Psoas muscle (tissue), 7 donors: ENCODE measurements at regions not wholly inside any gene's neighbourhood (a gene's known extent, or its start where the extent isn't known, plus 50 kb on each side); places are given as distances from the start of the nearest gene placed in this dataset.

Experiments
- ATAC-seq, 4 donors: fragments of 200-7000 bp; cut with Tn5 transposase; one replicate each; pipeline ENCODE4 v1.9.1; 2020; ENCODE audit warnings: moderate library complexity in 3 of 4, mild to moderate bottlenecking in 2 of 4
- DNase-seq, 2 donors: peaks; one replicate each; pipeline ENCODE4 v3.0.0-alpha.2; 2020
- H3K27ac ChIP-seq: fragments of 200-600 bp; one replicate; pipeline ENCODE4 v1.8.0; 2022
- H3K27me3 ChIP-seq, 3 donors: fragments of 200-600 bp in 1 of 3; one replicate each; pipeline versions ENCODE4 v1.6.1 to v1.8.0; 2013 to 2022; ENCODE audit warnings: low read length in 2 of 3, mild to moderate bottlenecking in 2 of 3, moderate library complexity in 1 of 3; ENCODE audit not compliant: insufficient read depth in 3 of 3
- H3K36me3 ChIP-seq, 2 donors: fragments of 200-600 bp in 1 of 2; one replicate each; pipeline versions ENCODE4 v1.6.1 to v1.8.0; 2013 to 2022; ENCODE audit warnings: low read depth in 1 of 2, mild to moderate bottlenecking in 1 of 2, moderate library complexity in 1 of 2; ENCODE audit not compliant: insufficient read depth in 1 of 2
- H3K4me1 ChIP-seq: fragments of 200-600 bp; one replicate; pipeline ENCODE4 v1.8.0; 2022
- H3K4me3 ChIP-seq: fragments of 200-600 bp; one replicate; pipeline ENCODE4 v1.8.0; 2022; ENCODE audit warnings: mild to moderate bottlenecking
- H3K9me3 ChIP-seq: fragments of 200-600 bp; one replicate; pipeline ENCODE4 v1.8.0; 2022
- CTCF ChIP-seq: fragments of 200-600 bp; IDR thresholded peaks from one replicate; pipeline ENCODE4 v1.8.0; 2022; ENCODE audit warnings: antibody characterized with exemption
- WGBS, 3 donors: extraction: QIAGEN DNeasy Blood & Tissue Kit; methylation state at CpG; one replicate each; pipeline versions ENCODE4 v1.1.6 to v1.1.7; 2013; 5-methylcytosine and 5-hydroxymethylcytosine counted together
- intact Hi-C, 2 donors: fragments of 100-400 bp; cut with DNase I; formaldehyde crosslinking; loops; one replicate each; pipeline versions ENCODE4 v1.11.0 to v1.14.2; 2022
- donor health status: healthy with polysubstance abuse.
- donor health status: DM: no; HTN: no; CAD: no; lungs with moderate emphysema.
- donor health status: Bipolar disorder and iron deficiency.
- donor health status: healthy.
- donor health status: DM: yes; HTN: yes; CAD: no.
- donor health status: DM: no; HTN: no; CAD: no.
- donor health status: DM: yes; HTN: yes; CAD: no.

GRCh38 chr11:134932761-134933160 lies 520.7 kb upstream of the B3GAT1 start:
- DNase-seq (no peak), ATAC-seq (no peak)
- Histone ChIP-seq H3K9me3 (no peaks in the 10 kb centered on the region), H3K27ac (no peak overlapping the region), H3K36me3 (no peaks in the 10 kb centered on the region), H3K4me3 (no peak overlapping the region), H3K27me3 (no peaks in the 10 kb centered on the region), H3K4me1 (no peaks in the 10 kb centered on the region)
- no peak for TF ChIP-seq CTCF
- WGBS, 3 donors: 69 to 75% (median 73%) methylated on average over 3 of the region's 3 CpGs
- intact Hi-C loops: no loop called here

- H3K9me3 ChIP-seq: no peaks in the 10 kb centered on the region
- no peaks in the 10 kb centered on the region for H3K4me1 ChIP-seq
- no peak for TF ChIP-seq CTCF
- 84 to 97% (median 96%) methylated on average over 3 of the region's 3 CpGs for WGBS, 3 donors
- no peaks in the 10 kb centered on the region for H3K36me3 ChIP-seq
- intact Hi-C loops: no loop called here
- ATAC-seq (no peak), DNase-seq (no peak)
- no peak overlapping the region for H3K27ac ChIP-seq
- H3K4me3 ChIP-seq: no peak overlapping the region
- H3K27me3 ChIP-seq: no peaks in the 10 kb centered on the region
Measured at GRCh38 chr11:134925432-134925831, 513.4 kb upstream of the B3GAT1 start.

- Histone ChIP-seq H3K4me1 (no peaks in the 10 kb centered on the region), H3K27me3 (no peaks in the 10 kb centered on the region), H3K27ac (no peak overlapping the region), H3K36me3 (no peaks in the 10 kb centered on the region), H3K9me3 (no peaks in the 10 kb centered on the region), H3K4me3 (no peak overlapping the region)
- no peak for TF ChIP-seq CTCF
- WGBS, 3 donors: 87 to 96% (median 91%) methylated on average over 7 of the region's 7 CpGs
- DNase-seq: no peak
- ATAC-seq: no peak
- intact Hi-C loops: no loop called here
Measured at GRCh38 chr11:134923441-134923840, 511.4 kb upstream of the B3GAT1 start.

GRCh38 chr11:134921938-134922337 lies 509.9 kb upstream of the B3GAT1 start:
- TF ChIP-seq CTCF: no peak
- 59 to 66% (median 64%) methylated on average over 3 of the region's 3 CpGs for WGBS, 3 donors
- intact Hi-C loops: no loop called here
- ATAC-seq: no peak
- Histone ChIP-seq H3K36me3 (no peaks in the 10 kb centered on the region), H3K27ac (no peak overlapping the region), H3K4me1 (no peaks in the 10 kb centered on the region), H3K4me3 (no peak overlapping the region), H3K9me3 (no peaks in the 10 kb centered on the region), H3K27me3 (no peaks in the 10 kb centered on the region)
- no peak for DNase-seq

- no peak for ATAC-seq
- DNase-seq: no peak
- intact Hi-C loops: no loop called here
- Histone ChIP-seq H3K36me3 (no peaks in the 10 kb centered on the region), H3K4me1 (no peaks in the 10 kb centered on the region), H3K4me3 (no peak overlapping the region), H3K27me3 (no peaks in the 10 kb centered on the region), H3K27ac (no peak overlapping the region), H3K9me3 (no peaks in the 10 kb centered on the region)
- no peak for TF ChIP-seq CTCF
- 70 to 75% (median 71%) methylated on average over 8 of the region's 8 CpGs for WGBS, 3 donors
Measured at GRCh38 chr11:134920851-134921608, 509.0 kb upstream of the B3GAT1 start.
